HepG2 (cell line): ENCODE measurements at regions not wholly inside any gene's neighbourhood (a gene's known extent, or its start where the extent isn't known, plus 50 kb on each side); places are given as distances from the start of the nearest gene placed in this dataset.

Experiments
- CCDC6 ChIP-seq: sonication (generic); formaldehyde crosslinking; IDR thresholded peaks from 2 replicates; pipeline ENCODE4 v1.8.1; 2022; ENCODE audit warnings: mild to moderate bottlenecking, missing genetic modification reagents, moderate library complexity
- ETV6 ChIP-seq: sonication (generic); formaldehyde crosslinking; conservative IDR thresholded peaks from 2 replicates; pipeline ENCODE4 v1.4.0; 2020; ENCODE audit warnings: missing genetic modification reagents
- FOXA1 ChIP-seq, 2 experiments: fragments of 450-650 bp in 1 of 2; sonication (generic) in 1 of 2; formaldehyde crosslinking in 1 of 2; IDR thresholded peaks; 2 replicates each; pipeline versions ENCODE4 v1.4.0 to v1.6.1; 2016 to 2020; ENCODE audit warnings: missing genetic modification reagents in 1 of 2
- HCFC1 ChIP-seq: fragments of 150-350 bp; IDR thresholded peaks from 2 replicates; pipeline ENCODE4 v1.6.1; 2014; ENCODE audit warnings: low read depth, low read length
- IRF2 ChIP-seq: IDR thresholded peaks from 2 replicates; pipeline ENCODE4 v1.6.1; 2018; ENCODE audit warnings: missing genetic modification reagents, missing compliant biosample characterization
- JDP2 ChIP-seq: sonication (generic); formaldehyde crosslinking; IDR thresholded peaks from 2 replicates; pipeline ENCODE4 v1.8.1; 2022; ENCODE audit warnings: missing genetic modification reagents, borderline replicate concordance
- MYPOP ChIP-seq: sonication (generic); formaldehyde crosslinking; IDR thresholded peaks from 2 replicates; pipeline ENCODE4 v1.8.1; 2023; ENCODE audit warnings: mild to moderate bottlenecking, moderate library complexity, missing genetic modification reagents
- SOX6 ChIP-seq, 2 experiments: fragments of 450-650 bp in 1 of 2; sonication (generic) in 1 of 2; formaldehyde crosslinking in 1 of 2; IDR thresholded peaks; 2 replicates each; pipeline versions ENCODE4 v1.4.0 to v1.6.1; 2017 to 2020; ENCODE audit warnings: antibody characterized with exemption in 1 of 2, mild to moderate bottlenecking in 1 of 2, missing genetic modification reagents in 1 of 2
- ZFP1 ChIP-seq: IDR thresholded peaks from 2 replicates; pipeline ENCODE4 v1.6.1; 2016
- ZHX1 ChIP-seq: sonication (generic); formaldehyde crosslinking; IDR thresholded peaks from 2 replicates; pipeline ENCODE4 v1.8.1; 2022; ENCODE audit warnings: low read depth, mild to moderate bottlenecking, missing genetic modification reagents
- ZNF431 ChIP-seq: sonication (generic); formaldehyde crosslinking; IDR thresholded peaks from 2 replicates; pipeline ENCODE4 v1.9.0; 2022; ENCODE audit warnings: missing genetic modification reagents, low read depth, mild to moderate bottlenecking, borderline replicate concordance
- ZNF615 ChIP-seq: sonication (generic); formaldehyde crosslinking; IDR thresholded peaks from 2 replicates; pipeline ENCODE4 v1.5.0; 2020; ENCODE audit warnings: mild to moderate bottlenecking, missing genetic modification reagents, borderline replicate concordance
- ZNF740 ChIP-seq: sonication (generic); formaldehyde crosslinking; IDR thresholded peaks from 2 replicates; pipeline ENCODE4 v1.4.0; 2020; ENCODE audit warnings: missing genetic modification reagents
- ZNF768 ChIP-seq: sonication (generic); formaldehyde crosslinking; IDR thresholded peaks from 2 replicates; pipeline ENCODE4 v1.4.0; 2020; ENCODE audit warnings: missing genetic modification reagents
- TF ChIP-seq, protein P1 (sequence below): sonication (generic); formaldehyde crosslinking; IDR thresholded peaks from 2 replicates; pipeline ENCODE4 v1.4.0; 2020; ENCODE audit warnings: missing genetic modification reagents
- TF ChIP-seq, protein P2 (sequence below): IDR thresholded peaks from 2 replicates; pipeline ENCODE4 v1.6.1; 2016
- TF ChIP-seq, protein P3 (sequence below): IDR thresholded peaks from 2 replicates; pipeline ENCODE4 v1.6.1; 2016; ENCODE audit warnings: mild to moderate bottlenecking, missing biosample characterization, missing genetic modification reagents

GRCh38 chr6:3911614-3912336 lies 62.6 kb downstream of the FAM50B start (continued):
- TF ChIP-seq HCFC1 (no peak), SOX6 (IDR thresholded peaks at IDR 0.05) (no peak), SOX6 (CRISPR knock-in tag; IDR thresholded peaks at IDR 0.05) (peak; percentile 92), ETV6 (CRISPR knock-in tag) (no peak), IRF2 (CRISPR knock-in tag) (peak; percentile 56), ZNF740 (CRISPR knock-in tag) (peak; percentile 51; the same call in 1 of the 2 replicates), JDP2 (CRISPR knock-in tag) (no peak), FOXA1 (IDR thresholded peaks at IDR 0.05) (no peak), FOXA1 (CRISPR knock-in tag; IDR thresholded peaks at IDR 0.05) (peak; percentile 77), ZHX1 (CRISPR knock-in tag) (0 out of 2 replicates have a peak, but pooled peaks have one; percentile 21), ZNF431 (CRISPR knock-in tag) (no peak), MYPOP (CRISPR knock-in tag) (peak; percentile 58; the same call in 1 of the 2 replicates), ZNF768 (CRISPR knock-in tag) (no peak), ZNF615 (CRISPR knock-in tag) (0 out of 2 replicates have a peak, but pooled peaks have one; percentile 25), ZFP1 (CRISPR knock-in tag) (0 out of 2 replicates have a peak, but pooled peaks have one; percentile 75), CCDC6 (CRISPR knock-in tag) (peak; percentile 52; the same call in 1 of the 2 replicates)
- TF ChIP-seq, protein P1, sequence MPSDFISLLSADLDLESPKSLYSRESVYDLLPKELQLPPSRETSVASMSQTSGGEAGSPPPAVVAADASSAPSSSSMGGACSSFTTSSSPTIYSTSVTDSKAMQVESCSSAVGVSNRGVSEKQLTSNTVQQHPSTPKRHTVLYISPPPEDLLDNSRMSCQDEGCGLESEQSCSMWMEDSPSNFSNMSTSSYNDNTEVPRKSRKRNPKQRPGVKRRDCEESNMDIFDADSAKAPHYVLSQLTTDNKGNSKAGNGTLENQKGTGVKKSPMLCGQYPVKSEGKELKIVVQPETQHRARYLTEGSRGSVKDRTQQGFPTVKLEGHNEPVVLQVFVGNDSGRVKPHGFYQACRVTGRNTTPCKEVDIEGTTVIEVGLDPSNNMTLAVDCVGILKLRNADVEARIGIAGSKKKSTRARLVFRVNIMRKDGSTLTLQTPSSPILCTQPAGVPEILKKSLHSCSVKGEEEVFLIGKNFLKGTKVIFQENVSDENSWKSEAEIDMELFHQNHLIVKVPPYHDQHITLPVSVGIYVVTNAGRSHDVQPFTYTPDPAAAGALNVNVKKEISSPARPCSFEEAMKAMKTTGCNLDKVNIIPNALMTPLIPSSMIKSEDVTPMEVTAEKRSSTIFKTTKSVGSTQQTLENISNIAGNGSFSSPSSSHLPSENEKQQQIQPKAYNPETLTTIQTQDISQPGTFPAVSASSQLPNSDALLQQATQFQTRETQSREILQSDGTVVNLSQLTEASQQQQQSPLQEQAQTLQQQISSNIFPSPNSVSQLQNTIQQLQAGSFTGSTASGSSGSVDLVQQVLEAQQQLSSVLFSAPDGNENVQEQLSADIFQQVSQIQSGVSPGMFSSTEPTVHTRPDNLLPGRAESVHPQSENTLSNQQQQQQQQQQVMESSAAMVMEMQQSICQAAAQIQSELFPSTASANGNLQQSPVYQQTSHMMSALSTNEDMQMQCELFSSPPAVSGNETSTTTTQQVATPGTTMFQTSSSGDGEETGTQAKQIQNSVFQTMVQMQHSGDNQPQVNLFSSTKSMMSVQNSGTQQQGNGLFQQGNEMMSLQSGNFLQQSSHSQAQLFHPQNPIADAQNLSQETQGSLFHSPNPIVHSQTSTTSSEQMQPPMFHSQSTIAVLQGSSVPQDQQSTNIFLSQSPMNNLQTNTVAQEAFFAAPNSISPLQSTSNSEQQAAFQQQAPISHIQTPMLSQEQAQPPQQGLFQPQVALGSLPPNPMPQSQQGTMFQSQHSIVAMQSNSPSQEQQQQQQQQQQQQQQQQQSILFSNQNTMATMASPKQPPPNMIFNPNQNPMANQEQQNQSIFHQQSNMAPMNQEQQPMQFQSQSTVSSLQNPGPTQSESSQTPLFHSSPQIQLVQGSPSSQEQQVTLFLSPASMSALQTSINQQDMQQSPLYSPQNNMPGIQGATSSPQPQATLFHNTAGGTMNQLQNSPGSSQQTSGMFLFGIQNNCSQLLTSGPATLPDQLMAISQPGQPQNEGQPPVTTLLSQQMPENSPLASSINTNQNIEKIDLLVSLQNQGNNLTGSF (CRISPR knock-in tag), result no peak
- TF ChIP-seq, protein P2, sequence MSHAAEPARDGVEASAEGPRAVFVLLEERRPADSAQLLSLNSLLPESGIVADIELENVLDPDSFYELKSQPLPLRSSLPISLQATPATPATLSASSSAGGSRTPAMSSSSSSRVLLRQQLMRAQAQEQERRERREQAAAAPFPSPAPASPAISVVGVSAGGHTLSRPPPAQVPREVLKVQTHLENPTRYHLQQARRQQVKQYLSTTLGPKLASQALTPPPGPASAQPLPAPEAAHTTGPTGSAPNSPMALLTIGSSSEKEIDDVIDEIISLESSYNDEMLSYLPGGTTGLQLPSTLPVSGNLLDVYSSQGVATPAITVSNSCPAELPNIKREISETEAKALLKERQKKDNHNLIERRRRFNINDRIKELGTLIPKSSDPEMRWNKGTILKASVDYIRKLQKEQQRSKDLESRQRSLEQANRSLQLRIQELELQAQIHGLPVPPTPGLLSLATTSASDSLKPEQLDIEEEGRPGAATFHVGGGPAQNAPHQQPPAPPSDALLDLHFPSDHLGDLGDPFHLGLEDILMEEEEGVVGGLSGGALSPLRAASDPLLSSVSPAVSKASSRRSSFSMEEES (CRISPR knock-in tag), result peak; percentile 80
- TF ChIP-seq, protein P3, sequence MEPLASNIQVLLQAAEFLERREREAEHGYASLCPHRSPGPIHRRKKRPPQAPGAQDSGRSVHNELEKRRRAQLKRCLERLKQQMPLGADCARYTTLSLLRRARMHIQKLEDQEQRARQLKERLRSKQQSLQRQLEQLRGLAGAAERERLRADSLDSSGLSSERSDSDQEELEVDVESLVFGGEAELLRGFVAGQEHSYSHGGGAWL (CRISPR knock-in tag), result no peak
